Endothelial cell of umbilical vein (primary cell): ENCODE measurements at regions not wholly inside any gene's neighbourhood (a gene's known extent, or its start where the extent isn't known, plus 50 kb on each side); places are given as distances from the start of the nearest gene placed in this dataset.

Experiments used
- BruUV-seq: library from RNA; stranded (reverse); fragments of 400-500 nt; replicated peaks from 2 replicates; lab custom pipeline; 2021; lab: Mats Ljungman, UMichigan
- CTCF ChIA-PET: fragments of 300-600, 350-600 bp; sonication (Branson Sonifier 250); formaldehyde crosslinking; loops from one replicate; lab custom pipeline; 2021; ENCODE audit warnings: antibody characterized with exemption, inconsistent platforms; lab: Charles Lee
- POLR2A ChIA-PET: fragments of 300-600, 350-600 bp; sonication (Branson Sonifier 250); formaldehyde crosslinking; loops from one replicate; lab custom pipeline; 2021; ENCODE audit warnings: antibody characterized with exemption, inconsistent platforms; lab: Charles Lee
- DNase-seq: peaks from one replicate; pipeline ENCODE4 v3.0.0-alpha.2; 2011; ENCODE audit warnings: low read depth, low spot score
- FAIRE-seq: peaks from 2 replicates; lab custom pipeline; 2011; peaks lifted over from hg19 to GRCh38; lab: Jason Lieb, UNC
- H2AFZ ChIP-seq: 2 replicates; pipeline ENCODE4 v1.6.0; 2012; ENCODE audit warnings: low read depth, low read length, control low read depth, inconsistent platforms
- H3K27ac ChIP-seq: 2 replicates; pipeline ENCODE4 v1.5.1; 2011; ENCODE audit warnings: low read depth, mild to moderate bottlenecking, control low read depth, low read length, moderate library complexity; ENCODE audit not compliant: insufficient read depth
- H3K27me3 ChIP-seq, 2 experiments: 2 replicates each; pipeline versions ENCODE4 v1.6.0 to v1.6.1; 2011; ENCODE audit warnings: low read length in 2 of 2, mixed read lengths in 1 of 2; ENCODE audit not compliant: control insufficient read depth in 2 of 2, insufficient read depth in 2 of 2
- H3K36me3 ChIP-seq, 2 experiments: 2 replicates in 1 of 2; 3 replicates in 1 of 2; pipeline ENCODE4 v1.5.1; 2011; ENCODE audit warnings: low read length in 2 of 2, mild to moderate bottlenecking in 1 of 2, moderate library complexity in 1 of 2; ENCODE audit not compliant: control insufficient read depth in 2 of 2, insufficient read depth in 2 of 2; ENCODE audit errors: extremely low read depth in 1 of 2
- H3K4me1 ChIP-seq: 3 replicates; pipeline ENCODE4 v1.5.1; 2011; ENCODE audit warnings: mild to moderate bottlenecking, low read length; ENCODE audit not compliant: control insufficient read depth, insufficient read depth; ENCODE audit errors: extremely low read depth
- H3K4me2 ChIP-seq: 2 replicates; pipeline ENCODE4 v1.6.1; 2011; ENCODE audit warnings: low read length, control low read depth, mixed read lengths; ENCODE audit not compliant: insufficient read depth
- H3K4me3 ChIP-seq, 3 experiments: fragments of 200-600 bp in 1 of 3; sonication (generic), shearing (Covaris generic) in 1 of 3; replicated peaks in 1 of 3; 2 replicates each; pipeline ENCODE4 v1.5.1; 2011 to 2016; ENCODE audit warnings: control low read depth in 3 of 3, low read length in 3 of 3, mild to moderate bottlenecking in 2 of 3, inconsistent platforms in 1 of 3, low read depth in 1 of 3, moderate library complexity in 1 of 3; ENCODE audit not compliant: insufficient read depth in 1 of 3
- H3K79me2 ChIP-seq: 2 replicates; pipeline ENCODE4 v1.6.0; 2012; ENCODE audit warnings: low read length, inconsistent platforms; ENCODE audit not compliant: control insufficient read depth, insufficient read depth
- H3K9ac ChIP-seq: replicated peaks from 2 replicates; pipeline ENCODE3; 2011; ENCODE audit warnings: low read length, control low read depth; ENCODE audit not compliant: insufficient read depth; ENCODE audit errors: extremely low read depth
- H3K9me1 ChIP-seq: replicated peaks from 3 replicates; pipeline ENCODE4 v1.6.0; 2011; ENCODE audit warnings: mild to moderate bottlenecking, low read length; ENCODE audit not compliant: control insufficient read depth, insufficient read depth; ENCODE audit errors: extremely low read depth
- H3K9me3 ChIP-seq: replicated peaks from 2 replicates; pipeline ENCODE4 v1.5.1; 2012; ENCODE audit warnings: low read length, inconsistent platforms; ENCODE audit not compliant: control insufficient read depth, insufficient read depth
- H4K20me1 ChIP-seq: replicated peaks from 2 replicates; pipeline ENCODE3; 2011; ENCODE audit warnings: mild to moderate bottlenecking, low read length; ENCODE audit not compliant: control insufficient read depth, insufficient read depth; ENCODE audit errors: extremely low read depth
- CTCF ChIP-seq, 2 donors: IDR thresholded peaks; 1 replicate in 1 of 2; 2 replicates in 1 of 2; pipeline ENCODE4 v1.5.1; 2011; ENCODE audit warnings: low read length in 2 of 2, mild to moderate bottlenecking in 2 of 2, moderate library complexity in 2 of 2, control low read depth in 1 of 2, inconsistent platforms in 1 of 2, low read depth in 1 of 2; ENCODE audit not compliant: insufficient read depth in 1 of 2; ENCODE audit errors: extremely low read depth in 1 of 2
- EZH2 ChIP-seq: IDR thresholded peaks from 2 replicates; pipeline ENCODE4 v1.6.1; 2012; ENCODE audit warnings: borderline replicate concordance, low read depth, mild to moderate bottlenecking, moderate library complexity, low read length, inconsistent platforms; ENCODE audit not compliant: severe bottlenecking
- FOS ChIP-seq: IDR thresholded peaks from 2 replicates; pipeline ENCODE4 v1.6.1; 2011; ENCODE audit warnings: mild to moderate bottlenecking, low read length, moderate library complexity, borderline replicate concordance; ENCODE audit not compliant: insufficient read depth
- GATA2 ChIP-seq: IDR thresholded peaks from 2 replicates; pipeline ENCODE4 v1.7.0; 2011; ENCODE audit warnings: low read depth, mild to moderate bottlenecking, moderate library complexity, mixed read lengths, low read length; ENCODE audit not compliant: insufficient read length, insufficient read depth
- JUN ChIP-seq: IDR thresholded peaks from 2 replicates; pipeline ENCODE4 v1.6.1; 2011; ENCODE audit warnings: borderline replicate concordance, low read depth; ENCODE audit not compliant: insufficient read length, insufficient read depth
- MAX ChIP-seq: IDR thresholded peaks from 2 replicates; pipeline ENCODE4 v1.6.1; 2011; ENCODE audit not compliant: insufficient read depth, insufficient read length
- MYC ChIP-seq: IDR thresholded peaks from one replicate; pipeline ENCODE4 v1.6.1; 2011; ENCODE audit warnings: mild to moderate bottlenecking, low read depth, low read length
- POLR2A ChIP-seq: IDR thresholded peaks from 2 replicates; pipeline ENCODE4 v1.6.1; 2012; ENCODE audit warnings: low read depth, mild to moderate bottlenecking, control low read depth, low read length
- POLR2AphosphoS5 ChIP-seq: IDR thresholded peaks from 2 replicates; pipeline ENCODE4 v1.6.1; 2012; ENCODE audit warnings: low read depth, mild to moderate bottlenecking, control low read depth, low read length, moderate library complexity; ENCODE audit not compliant: insufficient read depth
- dilution Hi-C: fragments of 300-500 bp; cut with MboI; formaldehyde crosslinking; loops from one replicate; pipeline ENCODE4 v1.15.0; 2019; ENCODE audit warnings: low sequenced_read_pairs; ENCODE audit not compliant: extremely low pct_ligation_motif_present
- intact Hi-C: fragments of 100-400 bp; cut with micrococcal nuclease; formaldehyde crosslinking; loops from one replicate; pipeline ENCODE4 v1.10.0; 2022

- H3K4me1 ChIP-seq: no peaks in the 10 kb centered on the region
- no peaks in the 10 kb centered on the region for H3K9me1 ChIP-seq
- H3K4me3 ChIP-seq: no peak overlapping the region
- DNase-seq (no peak), FAIRE-seq (no peak)
- H3K36me3 ChIP-seq: no peaks in the 10 kb centered on the region
- no peaks in the 10 kb centered on the region for H3K79me2 ChIP-seq
- POLR2A ChIA-PET: no interaction called here
- BruUV-seq: no TSS peak
- TF ChIP-seq POLR2A: no peak
- no peak for TF ChIP-seq EZH2
- no peak for TF ChIP-seq FOS
- no peak for TF ChIP-seq POLR2AphosphoS5
- TF ChIP-seq CTCF (IDR thresholded peaks at IDR 0.05; ENCODE audit: extremely low read depth in 1 of 2, insufficient read depth in 1 of 2, low read depth in 1 of 2, low read length in 2 of 2): no peak
- TF ChIP-seq JUN: no peak
- no peak for TF ChIP-seq MYC
- TF ChIP-seq MAX: no peak
- no peak for TF ChIP-seq GATA2
- H3K27ac ChIP-seq: no peak overlapping the region
- dilution Hi-C loops: no loop called here
- H2AFZ ChIP-seq: no peak overlapping the region
- no peak overlapping the region for H3K9ac ChIP-seq
- no peak overlapping the region for H3K4me2 ChIP-seq
- no peaks in the 10 kb centered on the region for H3K9me3 ChIP-seq
- H3K27me3 ChIP-seq: peaks cover 0 to 13% of the 10 kb centered on the region in 2 experiments
- intact Hi-C loops: no loop called here
- CTCF ChIA-PET: no interaction called here
- H4K20me1 ChIP-seq: no peaks in the 10 kb centered on the region
These were observed 236.9 kb upstream of the HES1 start for GRCh38 chr3:193899001-193899400.
